Spleen (tissue), 11 donors: ENCODE measurements at regions not wholly inside any gene's neighbourhood (a gene's known extent, or its start where the extent isn't known, plus 50 kb on each side); places are given as distances from the start of the nearest gene placed in this dataset.

Experiments
- DNase-seq: peaks from one replicate; pipeline ENCODE4 v3.0.0-alpha.2; 2020
- H3K27ac ChIP-seq, 8 donors: fragments of 200-600 bp; sonication (generic) in 7 of 8; 1 replicate in 4 of 8; 2 replicates in 4 of 8; pipeline versions ENCODE4 v1.5.0 to v1.8.0; 2016 to 2021; ENCODE audit warnings: inconsistent platforms in 4 of 8, mild to moderate bottlenecking in 4 of 8, moderate library complexity in 1 of 8
- H3K27me3 ChIP-seq, 7 donors: fragments of 200-600 bp; sonication (generic) in 6 of 7; replicated peaks in 1 of 7; 1 replicate in 4 of 7; 2 replicates in 3 of 7; pipeline versions ENCODE4 v1.5.0 to v1.8.0; 2016 to 2021; ENCODE audit warnings: inconsistent platforms in 3 of 7, mild to moderate bottlenecking in 1 of 7
- H3K36me3 ChIP-seq, 6 donors: fragments of 200-600 bp; sonication (generic) in 5 of 6; 1 replicate in 4 of 6; 2 replicates in 2 of 6; pipeline versions ENCODE4 v1.5.0 to v1.8.0; 2016 to 2021; ENCODE audit warnings: inconsistent platforms in 2 of 6
- H3K4me1 ChIP-seq, 6 donors: fragments of 200-600 bp; sonication (generic) in 5 of 6; 1 replicate in 3 of 6; 2 replicates in 3 of 6; pipeline versions ENCODE4 v1.5.0 to v1.8.0; 2016 to 2021; ENCODE audit warnings: inconsistent platforms in 3 of 6
- H3K4me3 ChIP-seq, 8 donors: fragments of 200-600 bp; sonication (generic) in 7 of 8; 1 replicate in 4 of 8; 2 replicates in 4 of 8; pipeline versions ENCODE4 v1.5.0 to v1.8.0; 2016 to 2021; ENCODE audit warnings: inconsistent platforms in 4 of 8, mild to moderate bottlenecking in 4 of 8, moderate library complexity in 2 of 8
- H3K9me3 ChIP-seq, 8 donors: fragments of 200-600 bp; sonication (generic) in 7 of 8; 1 replicate in 4 of 8; 2 replicates in 4 of 8; pipeline versions ENCODE4 v1.5.0 to v1.8.0; 2016 to 2021; ENCODE audit warnings: inconsistent platforms in 4 of 8
- POLR2A ChIP-seq, 3 donors: fragments of 450-650 bp; IDR thresholded peaks; one replicate each; pipeline ENCODE4 v1.5.1; 2017; ENCODE audit warnings: antibody characterized with exemption in 3 of 3, mild to moderate bottlenecking in 1 of 3
- POLR2AphosphoS5 ChIP-seq, 3 donors: sonication (generic); formaldehyde crosslinking; IDR thresholded peaks; one replicate each; pipeline ENCODE4 v1.5.1; 2017; ENCODE audit warnings: antibody characterized with exemption in 3 of 3
- WGBS, 5 donors: extraction: QIAGEN DNeasy Blood & Tissue Kit in 3 of 5; methylation state at CpG; one replicate each; pipeline versions ENCODE4 v1.1.5 to v1.1.7; 2013 to 2018; 5-methylcytosine and 5-hydroxymethylcytosine counted together
- intact Hi-C: fragments of 100-400 bp; cut with DNase I; formaldehyde crosslinking; loops from one replicate; pipeline ENCODE4 v1.15.0; 2023; ENCODE audit warnings: low total_unique reads
- TF ChIP-seq, protein P1 (sequence below), 11 experiments: fragments of 200-600 bp in 7 of 11; fragments of 450-650 bp in 4 of 11; sonication (generic) in 4 of 11; IDR thresholded peaks in 8 of 11; conservative IDR thresholded peaks in 3 of 11; 1 replicate in 7 of 11; 2 replicates in 4 of 11; pipeline versions ENCODE4 v1.4.0 to v1.8.0; 2016 to 2021; ENCODE audit warnings: antibody characterized with exemption in 11 of 11, inconsistent platforms in 4 of 11, mild to moderate bottlenecking in 1 of 11
- donor health status: healthy with polysubstance abuse.
- donor health status: DM: no; HTN: no; CAD: no; lungs with moderate emphysema.
- donor health status: DM: no; HTN: no; CAD: no.
- donor health status: Bipolar disorder and iron deficiency.
- donor health status: healthy.
- donor health status: DM: no; HTN: no; CAD: no.
- donor health status: DM: yes; HTN: yes; CAD: no.

DNA sequence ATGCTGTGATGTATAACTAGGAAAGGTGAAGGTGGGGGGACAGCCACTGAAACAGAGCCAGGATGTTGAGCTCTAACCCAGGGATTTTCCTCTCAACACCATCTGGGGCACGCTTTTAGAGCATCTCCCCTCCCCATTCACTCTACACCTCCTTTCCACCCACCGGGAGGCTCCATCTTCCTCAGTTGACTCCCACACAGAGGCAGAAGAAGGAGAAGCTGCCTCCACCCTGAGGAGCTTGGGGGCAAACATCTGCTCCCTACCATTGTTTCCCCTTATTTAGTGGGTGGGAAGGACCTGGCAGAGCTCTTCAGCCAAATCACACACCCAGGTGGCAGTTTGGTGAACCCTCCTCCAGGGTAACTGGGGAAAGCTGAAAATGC is 50.0 kb upstream of the ADA2 start:
- intact Hi-C loops = no loop called here

More for the DNA sequence above, 50.0 kb upstream of the ADA2 start:
- 61 to 81% (median 72%) methylated on average over 2 of the region's 2 CpGs for WGBS, 5 donors
- Histone ChIP-seq H3K9me3 (no peaks in the 10 kb centered on the region), H3K27ac (no peak overlapping the region), H3K4me3 (no peak overlapping the region), H3K36me3 (no peaks in the 10 kb centered on the region), H3K4me1 (peaks cover 0 to 25% (median 9%) of the 10 kb centered on the region in 6 donors), H3K27me3 (no peaks in the 10 kb centered on the region)
- TF ChIP-seq POLR2A (IDR thresholded peaks at IDR 0.05) = no peak
- no peak for TF ChIP-seq POLR2AphosphoS5 (IDR thresholded peaks at IDR 0.05)
- TF ChIP-seq, protein P1, sequence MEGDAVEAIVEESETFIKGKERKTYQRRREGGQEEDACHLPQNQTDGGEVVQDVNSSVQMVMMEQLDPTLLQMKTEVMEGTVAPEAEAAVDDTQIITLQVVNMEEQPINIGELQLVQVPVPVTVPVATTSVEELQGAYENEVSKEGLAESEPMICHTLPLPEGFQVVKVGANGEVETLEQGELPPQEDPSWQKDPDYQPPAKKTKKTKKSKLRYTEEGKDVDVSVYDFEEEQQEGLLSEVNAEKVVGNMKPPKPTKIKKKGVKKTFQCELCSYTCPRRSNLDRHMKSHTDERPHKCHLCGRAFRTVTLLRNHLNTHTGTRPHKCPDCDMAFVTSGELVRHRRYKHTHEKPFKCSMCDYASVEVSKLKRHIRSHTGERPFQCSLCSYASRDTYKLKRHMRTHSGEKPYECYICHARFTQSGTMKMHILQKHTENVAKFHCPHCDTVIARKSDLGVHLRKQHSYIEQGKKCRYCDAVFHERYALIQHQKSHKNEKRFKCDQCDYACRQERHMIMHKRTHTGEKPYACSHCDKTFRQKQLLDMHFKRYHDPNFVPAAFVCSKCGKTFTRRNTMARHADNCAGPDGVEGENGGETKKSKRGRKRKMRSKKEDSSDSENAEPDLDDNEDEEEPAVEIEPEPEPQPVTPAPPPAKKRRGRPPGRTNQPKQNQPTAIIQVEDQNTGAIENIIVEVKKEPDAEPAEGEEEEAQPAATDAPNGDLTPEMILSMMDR (IDR thresholded peaks at IDR 0.05 in 8 of 11, conservative IDR thresholded peaks at IDR 0.05 in 3 of 11) = no peak
- DNase-seq = no peak
